ENCODE measurements at regions not wholly inside any gene's neighbourhood (a gene's known extent, or its start where the extent isn't known, plus 50 kb on each side); places are given as distances from the start of the nearest gene placed in this dataset.

DNA sequence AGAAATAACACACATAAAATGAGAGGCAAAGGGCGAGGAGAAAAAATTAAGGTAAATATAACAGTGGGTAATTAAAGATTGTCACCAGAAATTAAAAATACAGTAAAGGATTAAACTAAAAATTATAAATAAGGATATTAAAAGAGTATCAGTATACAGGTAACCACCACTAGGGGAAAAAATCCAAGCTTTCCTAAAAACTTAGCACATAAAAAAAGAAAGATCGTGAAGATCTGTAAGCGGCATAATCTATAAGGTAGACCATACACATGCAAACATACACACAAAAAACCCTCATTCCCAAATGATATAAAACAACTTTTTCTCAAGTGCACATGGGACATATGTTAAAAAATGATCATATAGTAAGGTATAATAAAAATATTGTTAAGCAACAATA lies 577.3 kb upstream of the NUDT12 start:
- TF ChIP-seq, protein P1, sequence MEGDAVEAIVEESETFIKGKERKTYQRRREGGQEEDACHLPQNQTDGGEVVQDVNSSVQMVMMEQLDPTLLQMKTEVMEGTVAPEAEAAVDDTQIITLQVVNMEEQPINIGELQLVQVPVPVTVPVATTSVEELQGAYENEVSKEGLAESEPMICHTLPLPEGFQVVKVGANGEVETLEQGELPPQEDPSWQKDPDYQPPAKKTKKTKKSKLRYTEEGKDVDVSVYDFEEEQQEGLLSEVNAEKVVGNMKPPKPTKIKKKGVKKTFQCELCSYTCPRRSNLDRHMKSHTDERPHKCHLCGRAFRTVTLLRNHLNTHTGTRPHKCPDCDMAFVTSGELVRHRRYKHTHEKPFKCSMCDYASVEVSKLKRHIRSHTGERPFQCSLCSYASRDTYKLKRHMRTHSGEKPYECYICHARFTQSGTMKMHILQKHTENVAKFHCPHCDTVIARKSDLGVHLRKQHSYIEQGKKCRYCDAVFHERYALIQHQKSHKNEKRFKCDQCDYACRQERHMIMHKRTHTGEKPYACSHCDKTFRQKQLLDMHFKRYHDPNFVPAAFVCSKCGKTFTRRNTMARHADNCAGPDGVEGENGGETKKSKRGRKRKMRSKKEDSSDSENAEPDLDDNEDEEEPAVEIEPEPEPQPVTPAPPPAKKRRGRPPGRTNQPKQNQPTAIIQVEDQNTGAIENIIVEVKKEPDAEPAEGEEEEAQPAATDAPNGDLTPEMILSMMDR (IDR thresholded peaks at IDR 0.05; ENCODE audit: low read depth, low read length): no peak
- Histone ChIP-seq H3K9me3 (ENCODE audit: low read depth) (no peaks in the 10 kb centered on the region), H3K4me1 (ENCODE audit: low read depth) (no peaks in the 10 kb centered on the region), H3K4me3 (no peak overlapping the region), H3K27me3 (no peaks in the 10 kb centered on the region), H3K36me3 (no peaks in the 10 kb centered on the region), H3K27ac (no peak overlapping the region)
- DNase-seq (ENCODE audit: low read depth in 1 of 2, low spot score in 1 of 2): no peak

DNA sequence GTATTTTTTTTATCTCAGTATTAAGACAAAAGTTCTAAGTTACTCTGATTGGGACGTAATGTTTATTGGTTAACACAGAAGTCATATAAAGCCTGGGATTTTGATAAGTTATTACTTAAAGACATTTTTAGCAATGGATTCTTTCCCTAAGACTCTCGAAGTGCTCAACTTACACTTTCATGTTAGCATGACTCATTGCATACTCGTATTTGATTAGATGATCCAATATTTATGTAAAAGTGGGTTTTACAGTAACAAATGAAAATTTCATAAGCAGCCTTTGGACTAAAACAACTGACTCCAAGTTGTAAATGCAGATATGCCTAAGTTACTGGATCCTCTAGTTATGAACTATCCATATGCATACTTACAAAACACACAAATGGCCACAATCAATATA lies 567.7 kb upstream of the NUDT12 start:
- Histone ChIP-seq H3K36me3 (no peaks in the 10 kb centered on the region), H3K9me3 (ENCODE audit: low read depth) (no peaks in the 10 kb centered on the region), H3K4me3 (no peak overlapping the region), H3K4me1 (ENCODE audit: low read depth) (no peaks in the 10 kb centered on the region), H3K27ac (no peak overlapping the region), H3K27me3 (no peaks in the 10 kb centered on the region)
- no peak for DNase-seq (ENCODE audit: low read depth in 1 of 2, low spot score in 1 of 2)
- TF ChIP-seq, protein P1 (IDR thresholded peaks at IDR 0.05; ENCODE audit: low read depth, low read length): no peak

- Histone ChIP-seq H3K36me3 (no peaks in the 10 kb centered on the region), H3K27me3 (no peaks in the 10 kb centered on the region), H3K4me3 (no peak overlapping the region), H3K4me1 (ENCODE audit: low read depth) (no peaks in the 10 kb centered on the region), H3K27ac (no peak overlapping the region), H3K9me3 (ENCODE audit: low read depth) (no peaks in the 10 kb centered on the region)
- TF ChIP-seq, protein P1 (IDR thresholded peaks at IDR 0.05; ENCODE audit: low read depth, low read length): no peak
- DNase-seq (ENCODE audit: low read depth in 1 of 2, low spot score in 1 of 2): no peak
These were observed 565.8 kb upstream of the NUDT12 start for GRCh38 chr5:104128348-104128747.

DNA sequence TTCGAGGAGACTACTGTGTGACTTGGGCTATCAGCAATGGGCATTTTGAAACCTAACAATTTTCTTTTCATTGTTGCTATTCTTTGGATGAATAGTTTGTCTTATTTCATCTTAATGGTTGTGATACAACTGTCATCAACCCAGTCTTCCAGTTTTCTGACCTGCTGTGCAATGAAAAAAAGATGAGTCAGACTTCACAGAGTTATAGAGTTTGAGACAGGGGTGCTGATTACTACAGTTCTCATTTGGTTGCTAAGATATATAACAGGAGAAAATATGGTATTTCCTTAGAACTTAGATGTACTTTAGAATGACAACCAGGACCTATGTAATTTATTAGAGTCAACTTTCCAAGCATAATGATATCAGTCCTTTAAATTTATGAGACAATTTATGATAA lies 564.4 kb upstream of the NUDT12 start:
- H3K36me3 ChIP-seq: no peaks in the 10 kb centered on the region
- TF ChIP-seq, protein P1 (IDR thresholded peaks at IDR 0.05; ENCODE audit: low read depth, low read length): no peak
- no peak for DNase-seq (ENCODE audit: low read depth in 1 of 2, low spot score in 1 of 2)
- H3K9me3 ChIP-seq (ENCODE audit: low read depth): no peaks in the 10 kb centered on the region
- no peaks in the 10 kb centered on the region for H3K27me3 ChIP-seq
- no peak overlapping the region for H3K27ac ChIP-seq
- H3K4me3 ChIP-seq: no peak overlapping the region
- no peaks in the 10 kb centered on the region for H3K4me1 ChIP-seq (ENCODE audit: low read depth)

DNA sequence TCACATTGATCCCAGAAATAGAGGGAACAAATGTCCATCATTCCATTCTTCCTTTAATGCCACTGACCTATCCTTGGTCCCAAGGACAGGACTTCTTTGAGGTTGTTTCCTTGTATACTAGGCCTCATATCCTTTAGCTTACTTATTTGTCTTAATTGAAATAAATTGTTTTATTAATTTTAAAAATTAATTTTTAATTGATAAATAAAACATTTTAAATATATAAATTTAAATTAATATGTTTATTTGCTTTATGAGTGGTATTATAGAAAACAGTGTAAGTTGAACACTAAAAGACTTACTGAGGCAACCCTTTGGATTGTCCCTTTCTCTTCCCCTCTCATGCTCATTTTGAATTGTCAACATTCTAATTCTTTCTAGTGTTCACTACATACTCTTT lies 556.9 kb upstream of the NUDT12 start:
- Histone ChIP-seq H3K36me3 (no peaks in the 10 kb centered on the region), H3K4me3 (no peak overlapping the region), H3K4me1 (ENCODE audit: low read depth) (no peaks in the 10 kb centered on the region), H3K27ac (no peak overlapping the region), H3K27me3 (no peaks in the 10 kb centered on the region), H3K9me3 (ENCODE audit: low read depth) (no peaks in the 10 kb centered on the region)
- DNase-seq (ENCODE audit: low read depth in 1 of 2, low spot score in 1 of 2): no peak
- TF ChIP-seq, protein P1 (IDR thresholded peaks at IDR 0.05; ENCODE audit: low read depth, low read length): no peak

DNA sequence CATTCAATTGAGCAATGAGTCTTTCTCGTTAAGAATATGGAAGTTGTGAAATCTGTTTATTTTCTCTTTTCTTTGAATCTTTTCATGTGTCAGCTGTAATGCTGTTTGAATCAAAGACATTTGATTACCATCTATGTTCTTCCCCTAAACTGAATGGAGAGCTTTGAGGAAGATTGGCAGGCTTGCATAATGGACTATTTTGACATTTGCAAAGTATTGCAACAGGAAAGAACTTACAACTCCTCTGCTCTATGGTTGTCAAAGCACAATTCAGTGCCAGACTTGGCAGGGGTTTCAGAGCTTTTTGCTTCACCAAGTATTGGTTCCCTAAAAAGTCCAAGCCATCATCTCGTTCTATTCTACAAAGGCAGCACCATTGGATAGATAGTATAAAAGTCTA lies 549.0 kb upstream of the NUDT12 start:
- TF ChIP-seq, protein P1 (IDR thresholded peaks at IDR 0.05; ENCODE audit: low read depth, low read length): no peak
- no peak overlapping the region for H3K27ac ChIP-seq
- H3K36me3 ChIP-seq: no peaks in the 10 kb centered on the region
- H3K27me3 ChIP-seq: no peaks in the 10 kb centered on the region
- H3K4me1 ChIP-seq (ENCODE audit: low read depth): no peaks in the 10 kb centered on the region
- H3K4me3 ChIP-seq: no peak overlapping the region
- DNase-seq (ENCODE audit: low read depth in 1 of 2, low spot score in 1 of 2): no peak
- H3K9me3 ChIP-seq (ENCODE audit: low read depth): no peaks in the 10 kb centered on the region
